ENCODE measurements at regions not wholly inside any gene's neighbourhood (a gene's known extent, or its start where the extent isn't known, plus 50 kb on each side); places are given as distances from the start of the nearest gene placed in this dataset.

DNA sequence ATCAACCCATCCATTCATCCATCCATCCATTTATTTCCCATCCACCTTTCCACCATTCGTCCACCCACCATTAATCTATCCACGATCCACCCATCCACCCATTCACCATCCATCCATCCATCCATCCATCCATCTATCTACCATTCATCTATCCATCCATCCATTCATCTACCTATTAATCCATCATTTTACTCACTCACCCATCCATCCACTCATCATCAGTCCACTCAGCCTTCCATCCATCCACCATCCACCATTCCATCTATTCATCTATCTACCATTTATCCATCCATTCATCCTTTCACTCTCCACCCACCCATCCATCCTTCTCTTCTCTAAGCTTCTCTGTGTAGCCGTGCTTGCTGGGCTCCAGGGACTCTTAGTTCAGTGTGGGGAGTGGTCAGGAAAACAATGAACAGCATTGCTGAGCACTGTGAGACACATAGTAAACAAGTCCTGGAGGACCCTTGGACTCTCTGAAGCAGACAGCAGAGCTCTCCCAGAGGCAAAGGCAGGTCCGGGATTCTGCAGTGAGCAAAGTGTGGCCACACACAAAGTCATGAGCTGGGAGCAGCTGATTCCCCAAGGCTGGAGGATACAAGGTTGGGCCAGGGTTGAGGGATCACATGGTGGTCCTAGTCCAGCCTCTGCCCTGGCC is 642.2 kb downstream of the BRD1 start:
- H3K4me3 ChIP-seq, result no peak overlapping the region
- H3K9me3 ChIP-seq (ENCODE audit: low read depth, low read length), result no peaks in the 10 kb centered on the region
- no peak overlapping the region for H3K9ac ChIP-seq (ENCODE audit: insufficient read length)
- DNase-seq (ENCODE audit: low read depth, low spot score), result no peak
- TF ChIP-seq FOXP2 (optimal IDR thresholded peaks at IDR 0.05; ENCODE audit: control extremely low read depth, extremely low read length, insufficient read depth), result no peak
- TF ChIP-seq EZH2 (IDR thresholded peaks at IDR 0.05), result no peak
- no peak for TF ChIP-seq POLR2AphosphoS5 (IDR thresholded peaks at IDR 0.05; ENCODE audit: borderline replicate concordance, low read depth, low read length)
- H3K27ac ChIP-seq, result no peak overlapping the region
- no peaks in the 10 kb centered on the region for H3K36me3 ChIP-seq (ENCODE audit: insufficient read depth, low read length)

DNA sequence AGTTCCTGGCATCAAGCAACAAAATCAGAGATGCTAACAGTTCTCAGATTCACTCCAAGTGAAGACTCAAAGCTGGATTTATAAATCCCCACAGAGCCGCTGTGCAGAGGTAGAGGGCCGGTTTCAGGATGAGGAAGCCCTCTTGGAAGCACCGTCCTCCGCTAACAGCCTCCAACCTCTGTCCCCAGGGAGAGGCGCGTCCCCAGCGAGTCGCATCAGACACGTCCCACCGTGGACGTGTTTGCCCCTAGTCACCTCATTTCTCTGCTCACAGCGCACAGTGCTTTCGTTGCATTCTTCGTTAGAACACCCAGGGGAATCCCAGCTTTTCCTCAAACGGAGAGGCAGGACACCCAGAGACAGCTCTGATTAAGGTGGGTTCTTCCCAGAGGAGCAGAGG is 642.9 kb downstream of the BRD1 start:
- DNase-seq (ENCODE audit: low read depth, low spot score), result no peak
- Histone ChIP-seq H3K4me3 (no peak overlapping the region), H3K9me3 (ENCODE audit: low read depth, low read length) (no peaks in the 10 kb centered on the region), H3K36me3 (ENCODE audit: insufficient read depth, low read length) (no peaks in the 10 kb centered on the region), H3K9ac (ENCODE audit: insufficient read length) (no peak overlapping the region), H3K27ac (no peak overlapping the region)
- TF ChIP-seq FOXP2 (optimal IDR thresholded peaks at IDR 0.05; ENCODE audit: control extremely low read depth, extremely low read length, insufficient read depth), result no peak
- TF ChIP-seq POLR2AphosphoS5 (IDR thresholded peaks at IDR 0.05; ENCODE audit: borderline replicate concordance, low read depth, low read length), result no peak
- no peak for TF ChIP-seq EZH2 (IDR thresholded peaks at IDR 0.05)

GRCh38 chr22:49183826-49184216 is 643.9 kb downstream of the BRD1 start:
- no peak for DNase-seq (ENCODE audit: low read depth, low spot score)
- no peak overlapping the region for H3K4me3 ChIP-seq
- H3K9ac ChIP-seq (ENCODE audit: insufficient read length), result no peak overlapping the region
- no peak for TF ChIP-seq POLR2AphosphoS5 (IDR thresholded peaks at IDR 0.05; ENCODE audit: borderline replicate concordance, low read depth, low read length)
- no peak for TF ChIP-seq FOXP2 (optimal IDR thresholded peaks at IDR 0.05; ENCODE audit: control extremely low read depth, extremely low read length, insufficient read depth)
- no peak for TF ChIP-seq EZH2 (IDR thresholded peaks at IDR 0.05)
- H3K27ac ChIP-seq, result no peak overlapping the region
- no peaks in the 10 kb centered on the region for H3K36me3 ChIP-seq (ENCODE audit: insufficient read depth, low read length)
- H3K9me3 ChIP-seq (ENCODE audit: low read depth, low read length), result no peaks in the 10 kb centered on the region

DNA sequence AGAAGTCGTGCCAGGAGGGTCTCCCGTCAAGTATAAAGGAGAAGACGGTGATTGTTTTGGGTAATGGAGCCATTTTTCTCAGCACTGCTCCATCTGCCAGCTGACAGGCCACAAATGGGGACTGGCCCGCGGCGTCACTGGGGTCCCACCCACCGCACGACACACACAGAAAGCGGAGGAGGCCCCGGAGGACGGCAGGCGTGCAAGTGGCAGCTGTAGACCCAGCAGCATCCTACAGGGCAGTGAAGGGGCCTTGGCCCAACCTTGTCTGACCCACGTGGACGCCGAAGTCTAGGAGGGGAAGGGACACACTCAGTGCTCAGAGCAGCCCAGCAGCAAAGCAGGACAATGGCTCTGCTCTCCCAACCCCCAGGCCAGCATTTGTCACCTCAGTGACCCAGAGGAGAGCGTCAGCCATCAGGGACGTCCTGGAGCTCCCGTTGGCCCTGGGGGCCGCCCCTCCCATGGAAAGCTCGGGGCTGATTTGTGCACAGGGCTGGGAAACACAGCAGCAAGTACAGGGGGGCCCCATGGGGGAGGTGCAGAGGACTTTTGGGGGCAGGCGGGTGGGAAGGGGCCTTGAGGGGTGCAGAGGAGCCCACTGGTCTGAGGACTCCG is 644.4 kb downstream of the BRD1 start:
- H3K9me3 ChIP-seq (ENCODE audit: low read depth, low read length), result no peaks in the 10 kb centered on the region
- H3K4me3 ChIP-seq, result no peak overlapping the region
- no peaks in the 10 kb centered on the region for H3K36me3 ChIP-seq (ENCODE audit: insufficient read depth, low read length)
- no peak for DNase-seq (ENCODE audit: low read depth, low spot score)
- H3K27ac ChIP-seq, result no peak overlapping the region
- TF ChIP-seq EZH2 (IDR thresholded peaks at IDR 0.05), result no peak
- no peak for TF ChIP-seq FOXP2 (optimal IDR thresholded peaks at IDR 0.05; ENCODE audit: control extremely low read depth, extremely low read length, insufficient read depth)
- no peak for TF ChIP-seq POLR2AphosphoS5 (IDR thresholded peaks at IDR 0.05; ENCODE audit: borderline replicate concordance, low read depth, low read length)
- no peak overlapping the region for H3K9ac ChIP-seq (ENCODE audit: insufficient read length)

DNA sequence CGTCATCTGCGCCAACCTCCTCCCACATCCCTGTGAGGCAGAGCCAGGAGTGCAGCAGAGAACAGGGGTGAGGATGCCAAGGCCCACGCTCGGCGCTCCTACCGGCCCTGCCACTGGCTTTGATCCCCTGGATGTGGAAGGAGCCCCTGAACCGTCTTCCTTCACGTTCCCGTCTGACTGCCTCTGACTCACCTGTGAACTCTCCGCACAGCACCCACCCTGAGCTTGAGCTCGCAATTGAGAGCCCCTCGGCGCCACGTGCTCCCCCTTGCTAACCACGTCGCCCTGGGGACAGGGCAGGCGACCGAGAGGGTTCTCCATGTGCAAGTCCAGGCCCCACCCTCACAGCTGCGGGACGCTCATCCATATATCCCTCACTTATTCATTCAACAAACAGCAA is 645.3 kb downstream of the BRD1 start:
- Histone ChIP-seq H3K36me3 (ENCODE audit: insufficient read depth, low read length) (no peaks in the 10 kb centered on the region), H3K4me3 (no peak overlapping the region), H3K9me3 (ENCODE audit: low read depth, low read length) (no peaks in the 10 kb centered on the region), H3K9ac (ENCODE audit: insufficient read length) (no peak overlapping the region), H3K27ac (no peak overlapping the region)
- no peak for DNase-seq (ENCODE audit: low read depth, low spot score)
- no peak for TF ChIP-seq EZH2 (IDR thresholded peaks at IDR 0.05)
- TF ChIP-seq FOXP2 (optimal IDR thresholded peaks at IDR 0.05; ENCODE audit: control extremely low read depth, extremely low read length, insufficient read depth), result no peak
- TF ChIP-seq POLR2AphosphoS5 (IDR thresholded peaks at IDR 0.05; ENCODE audit: borderline replicate concordance, low read depth, low read length), result no peak

- Histone ChIP-seq H3K4me3 (no peak overlapping the region), H3K9me3 (ENCODE audit: low read depth, low read length) (no peaks in the 10 kb centered on the region), H3K9ac (ENCODE audit: insufficient read length) (no peak overlapping the region), H3K36me3 (ENCODE audit: insufficient read depth, low read length) (no peaks in the 10 kb centered on the region), H3K27ac (no peak overlapping the region)
- no peak for DNase-seq (ENCODE audit: low read depth, low spot score)
- TF ChIP-seq EZH2 (IDR thresholded peaks at IDR 0.05) (no peak), FOXP2 (optimal IDR thresholded peaks at IDR 0.05; ENCODE audit: control extremely low read depth, extremely low read length, insufficient read depth) (no peak), POLR2AphosphoS5 (IDR thresholded peaks at IDR 0.05; ENCODE audit: borderline replicate concordance, low read depth, low read length) (no peak)
Measured at GRCh38 chr22:49181942-49182341, 645.7 kb downstream of the BRD1 start.

GRCh38 chr22:49181431-49181830 is 646.2 kb downstream of the BRD1 start:
- H3K36me3 ChIP-seq (ENCODE audit: insufficient read depth, low read length), result no peaks in the 10 kb centered on the region
- TF ChIP-seq EZH2 (IDR thresholded peaks at IDR 0.05) (no peak), FOXP2 (optimal IDR thresholded peaks at IDR 0.05; ENCODE audit: control extremely low read depth, extremely low read length, insufficient read depth) (no peak), POLR2AphosphoS5 (IDR thresholded peaks at IDR 0.05; ENCODE audit: borderline replicate concordance, low read depth, low read length) (no peak)
- no peak overlapping the region for H3K27ac ChIP-seq
- H3K9me3 ChIP-seq (ENCODE audit: low read depth, low read length), result no peaks in the 10 kb centered on the region
- no peak overlapping the region for H3K9ac ChIP-seq (ENCODE audit: insufficient read length)
- no peak for DNase-seq (ENCODE audit: low read depth, low spot score)
- no peak overlapping the region for H3K4me3 ChIP-seq

DNA sequence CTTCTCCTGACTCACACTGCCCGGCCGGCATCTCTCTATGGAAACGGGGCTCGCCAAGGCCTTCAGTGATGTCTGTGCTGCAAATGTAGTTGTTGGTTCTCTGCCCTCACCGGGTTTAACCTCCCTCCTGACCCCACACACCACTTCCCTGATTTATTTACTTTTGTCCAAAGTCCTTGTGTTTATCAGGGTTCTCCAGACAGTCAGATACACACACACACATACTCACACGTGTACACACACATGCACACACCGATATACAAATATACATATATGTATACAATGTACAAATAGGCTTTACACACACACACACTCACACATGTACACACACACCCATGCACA is 647.0 kb downstream of the BRD1 start:
- no peak overlapping the region for H3K4me3 ChIP-seq
- DNase-seq (ENCODE audit: low read depth, low spot score), result no peak
- no peaks in the 10 kb centered on the region for H3K36me3 ChIP-seq (ENCODE audit: insufficient read depth, low read length)
- no peak for TF ChIP-seq FOXP2 (optimal IDR thresholded peaks at IDR 0.05; ENCODE audit: control extremely low read depth, extremely low read length, insufficient read depth)
- TF ChIP-seq EZH2 (IDR thresholded peaks at IDR 0.05), result no peak
- no peak for TF ChIP-seq POLR2AphosphoS5 (IDR thresholded peaks at IDR 0.05; ENCODE audit: borderline replicate concordance, low read depth, low read length)
- no peak overlapping the region for H3K27ac ChIP-seq
- H3K9ac ChIP-seq (ENCODE audit: insufficient read length), result no peak overlapping the region
- no peaks in the 10 kb centered on the region for H3K9me3 ChIP-seq (ENCODE audit: low read depth, low read length)
